ENCODE measurements at regions not wholly inside any gene's neighbourhood (a gene's known extent, or its start where the extent isn't known, plus 50 kb on each side); places are given as distances from the start of the nearest gene placed in this dataset.

GRCh38 chr4:158003212-158003611 lies 169.6 kb downstream of the GASK1B start:
- no peak for TF ChIP-seq CTCF (conservative IDR thresholded peaks at IDR 0.05)
- no peak for TF ChIP-seq ZFX (IDR thresholded peaks at IDR 0.05)

Measured in C4-2B (cell line).